ENCODE measurements at regions not wholly inside any gene's neighbourhood (a gene's known extent, or its start where the extent isn't known, plus 50 kb on each side); places are given as distances from the start of the nearest gene placed in this dataset.
A peak's percentile ranks its signal among the peaks of the same experiment; 100 is the strongest.

DNA sequence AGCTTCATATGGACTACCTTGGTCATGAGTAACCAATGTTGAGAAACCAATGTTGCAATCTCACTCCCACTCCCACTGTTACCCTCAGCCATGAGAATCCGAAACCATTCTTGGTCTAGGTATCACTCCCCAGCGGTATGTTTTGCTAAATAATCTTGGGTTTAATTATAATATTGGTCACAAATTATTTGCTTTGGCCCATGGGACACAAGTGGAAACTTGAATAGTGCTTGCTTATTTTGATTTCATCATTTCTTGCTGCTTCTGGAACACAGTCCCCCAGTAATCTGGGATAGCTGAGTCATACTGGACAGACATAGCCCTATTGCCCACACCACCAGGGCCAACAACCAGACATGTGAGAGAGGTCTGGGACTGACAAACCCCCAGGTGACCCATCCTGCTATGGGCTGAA lies 171.6 kb upstream of the IPO5 start:
- peak; percentile 53 for ATAC-seq
- Histone ChIP-seq H3K27me3 (no peaks in the 10 kb centered on the region), H3K4me1 (no peaks in the 10 kb centered on the region), H3K9me3 (peaks cover 0 to 27% (median 0%) of the 10 kb centered on the region in 3 donors), H3K27ac (no peak overlapping the region), H3K36me3 (no peaks in the 10 kb centered on the region), H3K4me3 (no peak overlapping the region)
- 76 to 91% methylated on average over 2 of the region's 2 CpGs for WGBS, 2 donors (ENCODE audit: low coverage in 1 of 2)
- TF ChIP-seq POLR2A (IDR thresholded peaks at IDR 0.05) (no peak), EP300 (IDR thresholded peaks at IDR 0.05) (no peak), POLR2AphosphoS5 (IDR thresholded peaks at IDR 0.05) (no peak)
- TF ChIP-seq, protein P1, sequence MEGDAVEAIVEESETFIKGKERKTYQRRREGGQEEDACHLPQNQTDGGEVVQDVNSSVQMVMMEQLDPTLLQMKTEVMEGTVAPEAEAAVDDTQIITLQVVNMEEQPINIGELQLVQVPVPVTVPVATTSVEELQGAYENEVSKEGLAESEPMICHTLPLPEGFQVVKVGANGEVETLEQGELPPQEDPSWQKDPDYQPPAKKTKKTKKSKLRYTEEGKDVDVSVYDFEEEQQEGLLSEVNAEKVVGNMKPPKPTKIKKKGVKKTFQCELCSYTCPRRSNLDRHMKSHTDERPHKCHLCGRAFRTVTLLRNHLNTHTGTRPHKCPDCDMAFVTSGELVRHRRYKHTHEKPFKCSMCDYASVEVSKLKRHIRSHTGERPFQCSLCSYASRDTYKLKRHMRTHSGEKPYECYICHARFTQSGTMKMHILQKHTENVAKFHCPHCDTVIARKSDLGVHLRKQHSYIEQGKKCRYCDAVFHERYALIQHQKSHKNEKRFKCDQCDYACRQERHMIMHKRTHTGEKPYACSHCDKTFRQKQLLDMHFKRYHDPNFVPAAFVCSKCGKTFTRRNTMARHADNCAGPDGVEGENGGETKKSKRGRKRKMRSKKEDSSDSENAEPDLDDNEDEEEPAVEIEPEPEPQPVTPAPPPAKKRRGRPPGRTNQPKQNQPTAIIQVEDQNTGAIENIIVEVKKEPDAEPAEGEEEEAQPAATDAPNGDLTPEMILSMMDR (IDR thresholded peaks at IDR 0.05), result no peak

- ATAC-seq, result no peak
These were observed 167.0 kb upstream of the IPO5 start for GRCh38 chr13:97786510-97786909.

GRCh38 chr13:97797553-97797952 lies 155.9 kb upstream of the IPO5 start:
- TF ChIP-seq, protein P1 (IDR thresholded peaks at IDR 0.05), result no peak
- no peak for TF ChIP-seq POLR2A (IDR thresholded peaks at IDR 0.05)
- no peak for TF ChIP-seq EP300 (IDR thresholded peaks at IDR 0.05)
- no peak for TF ChIP-seq POLR2AphosphoS5 (IDR thresholded peaks at IDR 0.05)
- Histone ChIP-seq H3K36me3 (no peaks in the 10 kb centered on the region), H3K4me3 (no peak overlapping the region), H3K27ac (no peak overlapping the region), H3K27me3 (peaks cover 20% of the 10 kb centered on the region), H3K4me1 (no peaks in the 10 kb centered on the region), H3K9me3 (peaks cover 0 to 28% (median 0%) of the 10 kb centered on the region in 3 donors)
- ATAC-seq, result no peak
- WGBS, 2 donors (ENCODE audit: low coverage in 1 of 2), result 47 to 66% methylated on average over 3 to 4 of the region's 4 CpGs

More at GRCh38 chr13:97786510-97786909, 167.0 kb upstream of the IPO5 start:
- Histone ChIP-seq H3K36me3 (no peaks in the 10 kb centered on the region), H3K4me3 (no peak overlapping the region), H3K27ac (no peak overlapping the region), H3K9me3 (peaks cover 0 to 40% (median 0%) of the 10 kb centered on the region in 3 donors), H3K27me3 (no peaks in the 10 kb centered on the region), H3K4me1 (no peaks in the 10 kb centered on the region)
- 72 to 86% methylated on average over 1 of the region's 1 CpG for WGBS, 2 donors (ENCODE audit: low coverage in 1 of 2)
- TF ChIP-seq POLR2AphosphoS5 (IDR thresholded peaks at IDR 0.05), result no peak
- no peak for TF ChIP-seq POLR2A (IDR thresholded peaks at IDR 0.05)
- TF ChIP-seq, protein P1 (IDR thresholded peaks at IDR 0.05), result no peak
- TF ChIP-seq EP300 (IDR thresholded peaks at IDR 0.05), result no peak

GRCh38 chr13:97798171-97798821 lies 155.2 kb upstream of the IPO5 start:
- Histone ChIP-seq H3K4me3 (no peak overlapping the region), H3K27me3 (peaks cover 20% of the 10 kb centered on the region), H3K36me3 (no peaks in the 10 kb centered on the region), H3K4me1 (no peaks in the 10 kb centered on the region), H3K9me3 (peaks cover 0 to 20% (median 0%) of the 10 kb centered on the region in 3 donors), H3K27ac (no peak overlapping the region)
- TF ChIP-seq EP300 (IDR thresholded peaks at IDR 0.05) (no peak), POLR2AphosphoS5 (IDR thresholded peaks at IDR 0.05) (no peak), POLR2A (IDR thresholded peaks at IDR 0.05) (no peak)
- TF ChIP-seq, protein P1 (IDR thresholded peaks at IDR 0.05), result no peak
- ATAC-seq, result no peak
- WGBS, 2 donors (ENCODE audit: low coverage in 1 of 2), result 83 to 93% methylated on average over 7 of the region's 7 CpGs

DNA sequence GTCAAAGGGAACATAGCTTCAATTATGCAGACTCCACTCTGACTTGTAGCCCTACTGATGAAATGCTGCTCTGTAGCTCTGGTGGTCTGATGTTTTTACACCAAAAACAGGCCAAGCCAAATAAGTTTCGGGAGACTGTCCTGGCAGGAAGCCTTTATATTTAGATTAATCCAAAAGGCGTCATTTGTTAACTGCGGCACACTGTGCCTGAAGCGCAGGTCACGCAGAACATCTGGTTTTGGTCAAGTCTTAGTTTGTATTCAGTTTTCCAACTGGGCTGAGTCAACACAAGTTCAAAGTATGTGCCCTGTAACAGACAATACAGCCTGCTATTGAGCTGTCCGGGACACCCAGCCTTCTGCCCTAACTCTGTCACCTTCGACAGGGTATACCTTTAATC lies 154.6 kb upstream of the IPO5 start:
- H3K27me3 ChIP-seq, result peaks cover 25% of the 10 kb centered on the region
- WGBS, 2 donors (ENCODE audit: low coverage in 1 of 2), result 22 to 38% methylated on average over 7 of the region's 7 CpGs
- H3K4me1 ChIP-seq, result no peaks in the 10 kb centered on the region
- no peaks in the 10 kb centered on the region for H3K36me3 ChIP-seq
- no peak overlapping the region for H3K27ac ChIP-seq
- no peak overlapping the region for H3K4me3 ChIP-seq
- H3K9me3 ChIP-seq, result peaks cover 0 to 15% (median 0%) of the 10 kb centered on the region in 3 donors
- no peak for ATAC-seq
- TF ChIP-seq, protein P1 (IDR thresholded peaks at IDR 0.05), result no peak
- TF ChIP-seq POLR2A (IDR thresholded peaks at IDR 0.05) (no peak), EP300 (IDR thresholded peaks at IDR 0.05) (no peak), POLR2AphosphoS5 (IDR thresholded peaks at IDR 0.05) (no peak)
